ENCODE measurements at regions not wholly inside any gene's neighbourhood (a gene's known extent, or its start where the extent isn't known, plus 50 kb on each side); places are given as distances from the start of the nearest gene placed in this dataset.

DNA sequence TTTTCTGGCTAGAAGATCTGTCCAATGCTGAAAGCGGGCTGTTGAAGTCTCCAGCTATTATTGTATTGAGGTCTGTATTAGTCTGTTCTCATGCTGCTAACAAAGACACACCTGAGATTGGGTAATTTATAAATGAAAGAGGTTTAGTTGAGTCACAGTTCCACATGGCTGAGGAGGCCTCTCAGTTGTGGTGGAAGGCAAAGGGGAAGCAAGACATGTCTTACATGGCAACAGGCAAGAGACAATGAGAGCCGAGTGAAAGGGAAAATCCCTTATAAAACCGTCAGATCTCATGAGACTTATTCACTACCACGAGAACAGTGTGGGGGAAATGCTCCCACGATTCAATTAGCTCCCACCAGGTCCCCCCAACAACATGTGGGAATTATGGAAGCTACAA, 980.4 kb downstream of the SLITRK5 start:
- no peak overlapping the region for H3K4me3 ChIP-seq (ENCODE audit: low read depth, low read length)
- TF ChIP-seq, protein P1, sequence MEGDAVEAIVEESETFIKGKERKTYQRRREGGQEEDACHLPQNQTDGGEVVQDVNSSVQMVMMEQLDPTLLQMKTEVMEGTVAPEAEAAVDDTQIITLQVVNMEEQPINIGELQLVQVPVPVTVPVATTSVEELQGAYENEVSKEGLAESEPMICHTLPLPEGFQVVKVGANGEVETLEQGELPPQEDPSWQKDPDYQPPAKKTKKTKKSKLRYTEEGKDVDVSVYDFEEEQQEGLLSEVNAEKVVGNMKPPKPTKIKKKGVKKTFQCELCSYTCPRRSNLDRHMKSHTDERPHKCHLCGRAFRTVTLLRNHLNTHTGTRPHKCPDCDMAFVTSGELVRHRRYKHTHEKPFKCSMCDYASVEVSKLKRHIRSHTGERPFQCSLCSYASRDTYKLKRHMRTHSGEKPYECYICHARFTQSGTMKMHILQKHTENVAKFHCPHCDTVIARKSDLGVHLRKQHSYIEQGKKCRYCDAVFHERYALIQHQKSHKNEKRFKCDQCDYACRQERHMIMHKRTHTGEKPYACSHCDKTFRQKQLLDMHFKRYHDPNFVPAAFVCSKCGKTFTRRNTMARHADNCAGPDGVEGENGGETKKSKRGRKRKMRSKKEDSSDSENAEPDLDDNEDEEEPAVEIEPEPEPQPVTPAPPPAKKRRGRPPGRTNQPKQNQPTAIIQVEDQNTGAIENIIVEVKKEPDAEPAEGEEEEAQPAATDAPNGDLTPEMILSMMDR (conservative IDR thresholded peaks at IDR 0.05; ENCODE audit: low read depth, low read length) = no peak
- DNase-seq (ENCODE audit: low read depth) = no peak

DNA sequence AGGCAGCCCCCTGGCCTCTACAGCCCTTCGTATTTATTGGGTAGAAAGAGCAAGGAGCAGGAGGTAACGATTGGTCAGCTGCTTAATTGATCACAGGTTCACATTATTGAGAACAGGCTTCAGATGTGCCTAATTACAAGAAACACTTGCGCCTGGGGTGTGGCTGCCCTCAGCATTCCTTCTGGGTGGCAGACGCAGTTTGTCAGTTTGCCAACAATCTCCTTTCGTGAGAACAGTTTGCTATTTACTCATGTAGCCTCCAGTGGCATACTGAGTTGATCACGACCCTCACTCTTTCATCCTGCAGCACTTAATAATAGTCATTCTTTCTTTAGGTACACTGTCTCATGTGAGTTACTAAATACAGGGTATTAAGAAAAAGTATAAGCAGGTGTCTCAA, 985.6 kb downstream of the SLITRK5 start:
- no peak overlapping the region for H3K4me3 ChIP-seq (ENCODE audit: low read depth, low read length)
- TF ChIP-seq, protein P1 (conservative IDR thresholded peaks at IDR 0.05; ENCODE audit: low read depth, low read length) = no peak
- DNase-seq (ENCODE audit: low read depth) = no peak

DNA sequence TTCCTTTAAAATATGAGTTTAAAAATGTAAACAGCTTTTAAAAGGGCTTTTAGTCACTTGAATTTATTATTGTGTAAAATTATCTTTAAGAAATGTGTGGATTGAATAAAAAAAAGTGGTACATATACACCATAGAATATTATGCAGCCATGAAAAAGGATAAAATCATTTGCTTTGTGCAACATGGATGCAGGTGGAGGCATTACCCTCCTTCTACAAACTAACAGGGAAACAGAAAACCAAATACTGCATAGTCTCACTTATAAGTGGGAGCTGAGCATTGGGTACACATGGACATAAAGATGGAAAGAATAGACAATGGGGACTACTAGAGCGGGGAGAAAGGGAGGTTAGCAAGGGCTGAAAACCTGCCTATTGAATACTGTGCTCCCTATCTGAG, 999.3 kb downstream of the SLITRK5 start:
- TF ChIP-seq, protein P1 (conservative IDR thresholded peaks at IDR 0.05; ENCODE audit: low read depth, low read length) = no peak
- DNase-seq (ENCODE audit: low read depth) = no peak
- H3K4me3 ChIP-seq (ENCODE audit: low read depth, low read length) = no peak overlapping the region

- TF ChIP-seq, protein P1 (conservative IDR thresholded peaks at IDR 0.05; ENCODE audit: low read depth, low read length) = no peak
Observed at GRCh38 chr13:88674841-88675240, 1003.7 kb downstream of the SLITRK5 start.

GRCh38 chr13:88675347-88675996, 1004.3 kb downstream of the SLITRK5 start:
- TF ChIP-seq, protein P1 (conservative IDR thresholded peaks at IDR 0.05; ENCODE audit: low read depth, low read length) = no peak

More at GRCh38 chr13:88674841-88675240, 1003.7 kb downstream of the SLITRK5 start:
- H3K4me3 ChIP-seq (ENCODE audit: low read depth, low read length) = no peak overlapping the region
- DNase-seq (ENCODE audit: low read depth) = no peak

GRCh38 chr13:88676016-88676415, 1004.8 kb downstream of the SLITRK5 start:
- DNase-seq (ENCODE audit: low read depth) = no peak
- H3K4me3 ChIP-seq (ENCODE audit: low read depth, low read length) = no peak overlapping the region
- TF ChIP-seq, protein P1 (conservative IDR thresholded peaks at IDR 0.05; ENCODE audit: low read depth, low read length) = no peak

More at GRCh38 chr13:88675347-88675996, 1004.3 kb downstream of the SLITRK5 start:
- DNase-seq (ENCODE audit: low read depth) = no peak
- H3K4me3 ChIP-seq (ENCODE audit: low read depth, low read length) = no peak overlapping the region

- H3K4me3 ChIP-seq (ENCODE audit: low read depth, low read length) = no peak overlapping the region
- TF ChIP-seq, protein P1 (conservative IDR thresholded peaks at IDR 0.05; ENCODE audit: low read depth, low read length) = no peak
- no peak for DNase-seq (ENCODE audit: low read depth)
Observed at GRCh38 chr13:88685459-88685858, 1014.3 kb downstream of the SLITRK5 start.

Data from epithelial cell of proximal tubule (primary cell).